ENCODE measurements at regions not wholly inside any gene's neighbourhood (a gene's known extent, or its start where the extent isn't known, plus 50 kb on each side); places are given as distances from the start of the nearest gene placed in this dataset.

GRCh38 chr12:59046763-59047534 is 126.6 kb upstream of the LRIG3 start:
- H3K9me3 Mint-ChIP-seq, result peaks cover 0 to under 1% of the 10 kb centered on the region in 2 donors
- H3K4me1 Mint-ChIP-seq (ENCODE audit: low read depth), result no peaks in the 10 kb centered on the region
- no peak overlapping the region for H3K4me3 Mint-ChIP-seq
- H3K27ac Mint-ChIP-seq, result no peak overlapping the region
- DNase-seq (no peak), ATAC-seq (replicated peaks in 1 of 2) (no peak)
- no peaks in the 10 kb centered on the region for H3K36me3 Mint-ChIP-seq (ENCODE audit: insufficient read depth in 2 of 2)
- no peaks in the 10 kb centered on the region for H3K27me3 Mint-ChIP-seq (ENCODE audit: low read depth)

- no peak overlapping the region for H3K27ac Mint-ChIP-seq
- H3K4me1 Mint-ChIP-seq (ENCODE audit: low read depth), result no peaks in the 10 kb centered on the region
- DNase-seq, result no peak
- no peak overlapping the region for H3K4me3 Mint-ChIP-seq
- H3K27me3 Mint-ChIP-seq (ENCODE audit: low read depth), result no peaks in the 10 kb centered on the region
- H3K9me3 Mint-ChIP-seq, result peaks cover 0 to 3% of the 10 kb centered on the region in 2 donors
- no peak for ATAC-seq (replicated peaks in 1 of 2)
- H3K36me3 Mint-ChIP-seq (ENCODE audit: insufficient read depth in 2 of 2), result no peaks in the 10 kb centered on the region
These were observed 124.5 kb upstream of the LRIG3 start for GRCh38 chr12:59044791-59045190.

DNA sequence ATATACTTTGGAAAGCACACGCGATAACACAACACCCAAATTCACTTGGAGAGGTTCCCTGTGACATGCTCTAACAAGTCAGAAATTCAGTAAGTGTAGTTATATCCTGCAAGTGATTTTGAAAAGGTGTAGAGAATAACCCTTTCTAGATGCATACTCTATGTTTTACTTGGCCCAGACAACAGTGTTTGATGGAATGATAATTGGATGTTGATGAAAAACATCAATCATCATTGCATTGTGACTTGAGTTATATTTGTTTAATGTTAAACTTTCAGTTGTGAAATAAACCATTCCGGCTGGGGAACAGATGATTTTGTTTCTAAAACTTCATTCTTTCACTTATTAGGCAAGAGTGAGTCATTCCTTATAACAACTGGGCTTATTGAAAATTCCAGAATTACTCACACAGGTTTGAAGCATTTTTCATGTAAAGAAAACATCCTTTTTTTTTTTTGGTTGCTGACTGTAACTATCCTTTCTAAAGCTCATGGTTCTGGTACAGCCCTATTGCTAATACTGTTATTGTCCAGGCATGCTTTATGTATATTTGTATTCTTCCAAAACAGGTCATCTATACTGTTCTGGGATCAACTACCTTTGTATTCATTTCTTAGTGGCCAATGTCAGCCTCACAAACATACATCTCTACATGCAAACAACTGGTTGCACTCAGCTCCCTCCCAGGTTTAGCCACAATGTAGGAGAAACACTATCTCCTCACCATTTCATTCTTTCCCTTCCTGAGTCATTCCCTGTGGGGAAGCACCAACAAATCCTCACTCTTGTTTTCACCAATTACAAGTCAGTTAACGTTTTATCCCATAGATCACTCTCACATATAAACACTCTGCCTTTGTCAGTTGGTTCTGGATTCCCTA is 121.2 kb upstream of the LRIG3 start:
- DNase-seq (no peak), ATAC-seq (replicated peaks in 1 of 2) (no peak)
- peaks cover 0 to 5% of the 10 kb centered on the region in 2 donors for H3K9me3 Mint-ChIP-seq
- no peaks in the 10 kb centered on the region for H3K36me3 Mint-ChIP-seq (ENCODE audit: insufficient read depth in 2 of 2)
- H3K4me3 Mint-ChIP-seq, result no peak overlapping the region
- no peak overlapping the region for H3K27ac Mint-ChIP-seq
- H3K4me1 Mint-ChIP-seq (ENCODE audit: low read depth), result no peaks in the 10 kb centered on the region
- H3K27me3 Mint-ChIP-seq (ENCODE audit: low read depth), result no peaks in the 10 kb centered on the region

DNA sequence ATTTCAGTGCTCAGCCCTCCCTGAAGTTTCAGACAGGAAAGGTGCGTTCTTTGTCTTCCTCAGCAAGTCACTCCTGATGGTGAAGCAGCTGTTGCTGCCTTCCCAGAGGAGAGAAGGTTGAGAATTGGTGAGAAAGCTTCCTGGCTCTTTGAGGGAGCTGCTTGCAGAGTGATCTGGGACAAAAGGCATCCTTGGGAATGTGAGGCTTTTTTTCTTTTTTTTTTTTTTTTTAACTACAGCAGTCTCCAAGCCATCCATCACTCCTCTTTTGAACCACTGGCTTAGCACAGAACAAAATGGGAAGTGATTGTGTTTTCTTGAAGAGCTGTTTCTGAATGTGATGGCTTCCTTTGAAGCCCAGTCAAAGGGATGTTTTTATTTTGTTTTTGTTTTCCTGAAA is 120.4 kb upstream of the LRIG3 start:
- peaks cover 0 to 5% of the 10 kb centered on the region in 2 donors for H3K9me3 Mint-ChIP-seq
- H3K4me3 Mint-ChIP-seq, result no peak overlapping the region
- DNase-seq (no peak), ATAC-seq (replicated peaks in 1 of 2) (no peak)
- H3K4me1 Mint-ChIP-seq (ENCODE audit: low read depth), result no peaks in the 10 kb centered on the region
- no peaks in the 10 kb centered on the region for H3K36me3 Mint-ChIP-seq (ENCODE audit: insufficient read depth in 2 of 2)
- H3K27me3 Mint-ChIP-seq (ENCODE audit: low read depth), result no peaks in the 10 kb centered on the region
- H3K27ac Mint-ChIP-seq, result no peak overlapping the region

GRCh38 chr12:59040043-59040442 is 119.7 kb upstream of the LRIG3 start:
- Mint-ChIP-seq H3K36me3 (ENCODE audit: insufficient read depth in 2 of 2) (no peaks in the 10 kb centered on the region), H3K27ac (no peak overlapping the region), H3K4me3 (no peak overlapping the region), H3K9me3 (peaks cover 0 to 5% of the 10 kb centered on the region in 2 donors), H3K27me3 (ENCODE audit: low read depth) (no peaks in the 10 kb centered on the region), H3K4me1 (ENCODE audit: low read depth) (no peaks in the 10 kb centered on the region)
- DNase-seq (no peak), ATAC-seq (replicated peaks in 1 of 2) (no peak)

DNA sequence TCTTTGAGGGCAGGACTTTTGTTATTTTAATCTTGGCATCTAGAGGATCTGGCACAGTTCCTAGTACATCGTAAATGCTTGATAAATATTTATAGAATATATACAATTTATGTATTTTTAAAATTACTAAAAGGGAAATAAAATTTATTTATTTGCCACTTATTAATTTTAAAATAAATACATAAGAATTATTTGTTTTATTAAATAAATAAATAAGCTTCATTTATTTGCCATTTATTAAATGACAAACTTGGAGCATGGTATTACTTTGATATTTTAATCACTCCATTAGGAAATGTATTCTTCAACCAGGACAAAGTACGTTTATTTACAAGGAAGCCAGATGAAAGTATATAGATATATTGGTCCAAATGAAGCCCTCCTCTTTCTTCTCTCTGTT is 118.7 kb upstream of the LRIG3 start:
- no peak overlapping the region for H3K27ac Mint-ChIP-seq
- no peak for DNase-seq
- ATAC-seq (replicated peaks in 1 of 2), result no peak
- H3K9me3 Mint-ChIP-seq, result peaks cover 0 to 8% of the 10 kb centered on the region in 2 donors
- H3K4me1 Mint-ChIP-seq (ENCODE audit: low read depth), result no peaks in the 10 kb centered on the region
- no peaks in the 10 kb centered on the region for H3K27me3 Mint-ChIP-seq (ENCODE audit: low read depth)
- H3K36me3 Mint-ChIP-seq (ENCODE audit: insufficient read depth in 2 of 2), result no peaks in the 10 kb centered on the region
- no peak overlapping the region for H3K4me3 Mint-ChIP-seq

DNA sequence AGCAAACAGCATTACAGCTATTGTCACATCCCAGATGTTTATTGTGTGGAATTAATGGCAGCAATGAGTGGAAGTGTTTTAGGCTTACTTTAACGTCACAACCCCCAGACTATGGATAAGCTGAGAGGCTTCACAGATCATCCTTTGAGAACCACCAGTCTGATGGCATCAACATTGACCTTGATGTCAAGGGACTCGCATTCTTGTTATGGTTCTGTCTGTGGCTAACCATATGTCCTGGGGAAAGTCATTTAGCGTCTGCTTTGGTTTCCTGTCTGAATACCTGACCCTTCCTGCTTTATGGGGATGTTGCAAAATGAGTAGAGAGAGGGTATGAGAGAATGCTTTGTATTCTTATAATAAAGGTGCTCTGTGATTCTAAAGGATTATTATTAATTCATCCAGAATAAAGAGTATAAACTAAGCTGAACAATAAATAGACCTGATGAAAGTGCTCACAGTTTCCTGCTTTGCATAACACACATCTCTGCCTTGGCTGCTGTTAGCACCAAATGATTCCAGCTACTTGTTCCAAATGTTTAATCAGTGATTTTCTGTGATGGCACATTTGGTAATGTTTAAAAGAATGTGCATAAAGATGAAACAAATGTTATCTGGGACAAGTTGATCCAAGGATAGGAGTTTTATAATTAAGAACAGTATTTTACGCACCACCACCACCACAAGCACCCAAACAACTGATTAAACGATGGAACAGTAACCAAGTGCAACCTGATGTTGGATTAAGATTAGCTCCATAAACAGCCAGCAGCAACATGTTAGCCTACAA is 116.9 kb upstream of the LRIG3 start:
- H3K4me3 Mint-ChIP-seq, result no peak overlapping the region
- no peaks in the 10 kb centered on the region for H3K27me3 Mint-ChIP-seq (ENCODE audit: low read depth)
- H3K9me3 Mint-ChIP-seq, result peaks cover 2 to 8% of the 10 kb centered on the region in 2 donors
- H3K27ac Mint-ChIP-seq, result no peak overlapping the region
- H3K4me1 Mint-ChIP-seq (ENCODE audit: low read depth), result no peaks in the 10 kb centered on the region
- ATAC-seq (replicated peaks in 1 of 2) (no peak), DNase-seq (no peak)
- H3K36me3 Mint-ChIP-seq (ENCODE audit: insufficient read depth in 2 of 2), result no peaks in the 10 kb centered on the region

- Mint-ChIP-seq H3K36me3 (ENCODE audit: insufficient read depth in 2 of 2) (no peaks in the 10 kb centered on the region), H3K4me3 (no peak overlapping the region), H3K27ac (no peak overlapping the region), H3K4me1 (ENCODE audit: low read depth) (no peaks in the 10 kb centered on the region), H3K27me3 (ENCODE audit: low read depth) (no peaks in the 10 kb centered on the region), H3K9me3 (peaks cover 2 to 5% of the 10 kb centered on the region in 2 donors)
- ATAC-seq (replicated peaks in 1 of 2) (no peak), DNase-seq (no peak)
These were observed 116.0 kb upstream of the LRIG3 start for GRCh38 chr12:59036347-59036746.

DNA sequence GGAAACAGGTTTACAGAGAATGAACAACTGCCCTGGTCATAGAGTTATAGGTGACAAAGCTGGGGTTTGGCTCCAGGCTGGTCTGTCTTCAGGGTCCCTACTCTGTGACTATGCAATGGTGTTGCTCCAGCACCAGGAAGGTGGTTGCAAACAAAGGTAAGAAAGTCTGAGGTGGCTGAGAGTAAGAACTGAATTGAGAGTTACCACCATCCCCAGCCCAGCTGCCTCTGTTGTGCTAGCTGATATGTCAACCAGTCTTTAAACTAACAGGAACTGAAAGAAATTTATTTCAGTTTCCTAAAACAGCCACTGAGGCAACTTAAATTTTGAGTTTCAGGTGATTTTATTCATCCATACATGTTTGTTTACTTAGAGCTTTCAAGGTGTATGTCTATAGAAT is 111.0 kb upstream of the LRIG3 start:
- Mint-ChIP-seq H3K9me3 (peaks cover 2 to 3% of the 10 kb centered on the region in 2 donors), H3K4me1 (ENCODE audit: low read depth) (no peaks in the 10 kb centered on the region), H3K27me3 (ENCODE audit: low read depth) (no peaks in the 10 kb centered on the region), H3K36me3 (ENCODE audit: insufficient read depth in 2 of 2) (no peaks in the 10 kb centered on the region), H3K4me3 (no peak overlapping the region), H3K27ac (no peak overlapping the region)
- DNase-seq (no peak), ATAC-seq (replicated peaks in 1 of 2) (no peak)

- peaks cover 2 to 3% of the 10 kb centered on the region in 2 donors for H3K9me3 Mint-ChIP-seq
- no peak overlapping the region for H3K4me3 Mint-ChIP-seq
- H3K27ac Mint-ChIP-seq, result no peak overlapping the region
- no peaks in the 10 kb centered on the region for H3K4me1 Mint-ChIP-seq (ENCODE audit: low read depth)
- H3K36me3 Mint-ChIP-seq (ENCODE audit: insufficient read depth in 2 of 2), result no peaks in the 10 kb centered on the region
- H3K27me3 Mint-ChIP-seq (ENCODE audit: low read depth), result no peaks in the 10 kb centered on the region
- ATAC-seq (replicated peaks in 1 of 2) (no peak), DNase-seq (no peak)
These were observed 110.1 kb upstream of the LRIG3 start for GRCh38 chr12:59030415-59030814.

GRCh38 chr12:59027199-59027598 is 106.9 kb upstream of the LRIG3 start:
- DNase-seq, result no peak
- Mint-ChIP-seq H3K4me1 (ENCODE audit: low read depth) (no peaks in the 10 kb centered on the region), H3K27me3 (ENCODE audit: low read depth) (no peaks in the 10 kb centered on the region), H3K36me3 (ENCODE audit: insufficient read depth in 2 of 2) (no peaks in the 10 kb centered on the region), H3K27ac (no peak overlapping the region), H3K4me3 (no peak overlapping the region), H3K9me3 (peaks cover 2 to 4% of the 10 kb centered on the region in 2 donors)
- no peak for ATAC-seq (replicated peaks in 1 of 2)

- Mint-ChIP-seq H3K27ac (no peak overlapping the region), H3K4me3 (no peak overlapping the region), H3K9me3 (peaks cover 4 to 8% of the 10 kb centered on the region in 2 donors), H3K4me1 (ENCODE audit: low read depth) (no peaks in the 10 kb centered on the region), H3K27me3 (ENCODE audit: low read depth) (no peaks in the 10 kb centered on the region), H3K36me3 (ENCODE audit: insufficient read depth in 2 of 2) (no peaks in the 10 kb centered on the region)
- no peak for DNase-seq
- no peak for ATAC-seq (replicated peaks in 1 of 2)
These were observed 103.6 kb upstream of the LRIG3 start for GRCh38 chr12:59023861-59024424.
